ENCODE measurements at regions not wholly inside any gene's neighbourhood (a gene's known extent, or its start where the extent isn't known, plus 50 kb on each side); places are given as distances from the start of the nearest gene placed in this dataset.

DNA sequence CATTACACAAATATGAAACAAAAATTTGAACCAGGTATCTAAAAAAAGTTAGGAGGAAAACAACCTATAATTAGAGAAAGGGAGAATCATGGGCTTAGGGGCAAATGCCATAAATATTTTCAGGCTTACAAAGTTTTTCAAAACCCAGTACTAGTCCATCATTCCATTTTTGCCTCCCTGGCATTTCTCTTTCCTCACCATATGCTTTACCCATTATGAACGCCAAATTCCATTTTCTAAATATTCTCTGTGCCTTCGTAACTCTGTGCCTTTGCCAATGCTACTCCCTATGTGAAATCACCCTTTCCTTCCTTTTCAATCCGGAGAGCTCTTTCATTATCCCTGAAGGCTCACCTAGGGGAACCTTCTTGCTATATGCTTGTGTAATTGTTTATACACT, 434.1 kb downstream of the ZSWIM6 start:
- Mint-ChIP-seq H3K27me3 (no peaks in the 10 kb centered on the region), H3K27ac (no peak overlapping the region), H3K9me3 (peaks cover 20% of the 10 kb centered on the region), H3K36me3 (ENCODE audit: low read depth) (no peaks in the 10 kb centered on the region), H3K4me3 (no peak overlapping the region), H3K4me1 (ENCODE audit: low read depth) (no peaks in the 10 kb centered on the region)
- intact Hi-C loops (cut with micrococcal nuclease): no loop called here

DNA sequence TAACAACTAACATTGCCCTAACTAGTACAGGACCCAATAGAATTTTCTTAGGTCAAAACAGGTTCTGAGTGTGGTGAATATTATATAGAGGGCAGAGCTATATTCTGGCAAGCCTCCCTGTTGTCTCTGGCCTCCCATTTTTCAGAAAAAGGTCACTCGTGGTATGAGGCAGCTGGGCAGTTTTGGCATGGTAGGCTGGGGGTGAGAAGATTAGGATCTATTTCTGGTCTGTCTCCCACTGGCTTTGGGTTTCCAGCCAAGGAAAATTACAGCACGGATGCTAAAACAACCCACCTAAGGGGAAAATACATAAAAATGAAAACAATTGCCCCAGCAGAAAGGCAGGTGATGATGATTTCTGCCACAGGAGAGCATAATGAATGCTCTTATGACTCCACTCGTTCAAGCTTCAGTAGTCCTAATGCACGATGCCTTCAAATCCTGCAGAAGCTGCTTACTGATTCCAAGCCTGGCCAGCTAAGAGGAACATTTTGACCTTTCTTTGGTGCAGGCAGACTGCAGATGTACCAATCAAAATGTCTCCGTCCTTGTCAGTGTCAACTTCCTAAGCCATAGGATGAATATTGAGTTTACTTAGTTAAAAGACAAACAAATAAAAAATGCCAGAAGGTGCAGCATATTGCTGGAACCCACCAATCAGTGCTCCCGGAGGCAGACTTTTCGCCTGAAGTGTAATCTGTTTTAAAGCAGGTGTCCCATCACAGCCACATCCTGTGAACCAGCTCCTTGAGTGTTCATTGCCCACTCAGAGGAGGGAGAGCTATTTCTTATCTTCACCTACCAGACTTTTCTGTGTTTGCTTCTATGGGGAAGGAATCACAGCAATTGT, 435.4 kb downstream of the ZSWIM6 start:
- Mint-ChIP-seq H3K9me3 (peaks cover 10% of the 10 kb centered on the region), H3K27ac (no peak overlapping the region), H3K27me3 (no peaks in the 10 kb centered on the region), H3K36me3 (ENCODE audit: low read depth) (no peaks in the 10 kb centered on the region), H3K4me3 (no peak overlapping the region), H3K4me1 (ENCODE audit: low read depth) (no peaks in the 10 kb centered on the region)
- intact Hi-C loops (cut with micrococcal nuclease): no loop called here

- no peaks in the 10 kb centered on the region for H3K27me3 Mint-ChIP-seq
- no peaks in the 10 kb centered on the region for H3K4me1 Mint-ChIP-seq (ENCODE audit: low read depth)
- no peak overlapping the region for H3K27ac Mint-ChIP-seq
- H3K36me3 Mint-ChIP-seq (ENCODE audit: low read depth): no peaks in the 10 kb centered on the region
- H3K9me3 Mint-ChIP-seq: peaks cover 9% of the 10 kb centered on the region
- intact Hi-C loops (cut with micrococcal nuclease): no loop called here
- H3K4me3 Mint-ChIP-seq: no peak overlapping the region
Measured at GRCh38 chr5:61768692-61769281, 436.7 kb downstream of the ZSWIM6 start.

DNA sequence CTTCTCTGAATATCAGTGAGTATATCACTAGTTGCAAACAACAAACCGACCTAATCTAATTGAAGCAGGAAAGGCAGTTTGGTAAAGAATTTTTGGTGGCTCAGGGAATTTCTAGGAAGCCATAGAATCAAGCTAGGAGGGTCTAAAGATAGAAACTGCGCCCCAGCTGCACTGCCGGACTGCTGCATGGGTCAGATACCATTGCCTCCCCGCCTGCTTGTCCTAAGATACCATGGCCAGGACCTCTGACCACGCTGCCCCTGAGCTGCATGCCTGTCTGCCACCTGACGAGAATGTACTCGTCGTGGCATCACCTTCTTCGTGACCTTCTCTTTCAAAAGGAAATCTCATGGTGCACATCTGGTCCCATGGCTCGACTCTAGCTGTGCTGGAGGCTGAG, 439.0 kb downstream of the ZSWIM6 start:
- Mint-ChIP-seq H3K27ac (no peak overlapping the region), H3K4me3 (no peak overlapping the region), H3K9me3 (no peaks in the 10 kb centered on the region), H3K36me3 (ENCODE audit: low read depth) (no peaks in the 10 kb centered on the region), H3K27me3 (peaks cover 2% of the 10 kb centered on the region), H3K4me1 (ENCODE audit: low read depth) (no peaks in the 10 kb centered on the region)
- intact Hi-C loops (cut with micrococcal nuclease): no loop called here

GRCh38 chr5:61771808-61772207, 439.8 kb downstream of the ZSWIM6 start:
- intact Hi-C loops (cut with micrococcal nuclease): no loop called here
- H3K4me3 Mint-ChIP-seq: no peak overlapping the region
- no peaks in the 10 kb centered on the region for H3K4me1 Mint-ChIP-seq (ENCODE audit: low read depth)
- H3K36me3 Mint-ChIP-seq (ENCODE audit: low read depth): no peaks in the 10 kb centered on the region
- peaks cover 2% of the 10 kb centered on the region for H3K27me3 Mint-ChIP-seq
- H3K27ac Mint-ChIP-seq: no peak overlapping the region
- no peaks in the 10 kb centered on the region for H3K9me3 Mint-ChIP-seq

GRCh38 chr5:61775901-61776300, 443.8 kb downstream of the ZSWIM6 start:
- Mint-ChIP-seq H3K36me3 (ENCODE audit: low read depth) (no peaks in the 10 kb centered on the region), H3K4me1 (ENCODE audit: low read depth) (no peaks in the 10 kb centered on the region), H3K9me3 (no peaks in the 10 kb centered on the region), H3K27ac (no peak overlapping the region), H3K27me3 (peaks cover 5% of the 10 kb centered on the region), H3K4me3 (no peak overlapping the region)
- intact Hi-C loops (cut with micrococcal nuclease): no loop called here

- Mint-ChIP-seq H3K9me3 (no peaks in the 10 kb centered on the region), H3K4me1 (ENCODE audit: low read depth) (no peaks in the 10 kb centered on the region), H3K4me3 (no peak overlapping the region), H3K27me3 (peaks cover 5% of the 10 kb centered on the region), H3K27ac (no peak overlapping the region), H3K36me3 (ENCODE audit: low read depth) (no peaks in the 10 kb centered on the region)
- intact Hi-C loops (cut with micrococcal nuclease): no loop called here
Measured at GRCh38 chr5:61777292-61777691, 445.2 kb downstream of the ZSWIM6 start.

DNA sequence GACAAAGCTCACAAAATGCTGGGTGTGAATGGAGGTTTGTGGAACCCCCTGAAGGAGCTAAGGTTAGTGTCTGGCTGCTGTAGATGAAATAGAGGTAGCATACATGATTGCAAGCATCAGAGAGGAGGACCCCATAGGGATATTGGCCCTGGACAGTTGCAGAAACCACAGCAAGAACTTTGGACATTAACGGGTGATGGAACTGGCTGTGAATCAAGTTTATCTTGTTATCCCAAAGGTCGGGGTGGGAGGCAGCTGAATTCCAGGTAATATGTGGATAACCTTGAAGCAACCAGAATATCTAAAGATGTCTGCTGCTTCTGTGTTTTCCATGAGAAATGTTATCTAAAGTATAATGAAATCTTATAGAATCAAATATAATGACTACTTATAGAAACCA, 447.7 kb downstream of the ZSWIM6 start:
- Mint-ChIP-seq H3K4me1 (ENCODE audit: low read depth) (no peaks in the 10 kb centered on the region), H3K27me3 (peaks cover 5% of the 10 kb centered on the region), H3K27ac (no peak overlapping the region), H3K9me3 (no peaks in the 10 kb centered on the region), H3K4me3 (no peak overlapping the region), H3K36me3 (ENCODE audit: low read depth) (no peaks in the 10 kb centered on the region)
- intact Hi-C loops (cut with micrococcal nuclease): no loop called here

- intact Hi-C loops (cut with micrococcal nuclease): no loop called here
- no peaks in the 10 kb centered on the region for H3K9me3 Mint-ChIP-seq
- H3K27me3 Mint-ChIP-seq: peaks cover 2% of the 10 kb centered on the region
- H3K4me1 Mint-ChIP-seq (ENCODE audit: low read depth): no peaks in the 10 kb centered on the region
- no peak overlapping the region for H3K27ac Mint-ChIP-seq
- H3K36me3 Mint-ChIP-seq (ENCODE audit: low read depth): no peaks in the 10 kb centered on the region
- no peak overlapping the region for H3K4me3 Mint-ChIP-seq
Measured at GRCh38 chr5:61783481-61783880, 451.4 kb downstream of the ZSWIM6 start.

- intact Hi-C loops (cut with micrococcal nuclease): no loop called here
- H3K4me3 Mint-ChIP-seq: no peak overlapping the region
- H3K27me3 Mint-ChIP-seq: no peaks in the 10 kb centered on the region
- H3K36me3 Mint-ChIP-seq (ENCODE audit: low read depth): no peaks in the 10 kb centered on the region
- no peaks in the 10 kb centered on the region for H3K4me1 Mint-ChIP-seq (ENCODE audit: low read depth)
- H3K27ac Mint-ChIP-seq: no peak overlapping the region
- H3K9me3 Mint-ChIP-seq: no peaks in the 10 kb centered on the region
Measured at GRCh38 chr5:61784341-61784740, 452.3 kb downstream of the ZSWIM6 start.

DNA sequence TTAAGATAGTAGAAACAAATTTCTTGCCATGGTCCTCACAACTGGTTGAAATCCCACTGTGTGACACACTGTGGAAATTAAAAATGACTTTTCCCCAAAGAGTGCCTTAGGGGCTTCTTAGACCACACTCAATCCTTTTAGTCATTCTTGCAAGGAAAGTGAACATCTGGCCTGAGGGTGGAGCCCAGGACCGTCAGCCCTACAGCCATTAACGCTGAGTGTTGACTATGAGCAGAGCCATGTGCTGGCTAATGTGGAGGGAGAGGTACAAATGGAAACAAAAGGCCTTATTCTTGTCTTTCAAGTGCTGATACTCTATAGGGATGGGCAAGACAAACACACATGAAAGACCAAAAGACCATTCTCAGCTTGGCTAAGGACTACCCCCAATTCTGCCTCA, 456.5 kb downstream of the ZSWIM6 start:
- no peaks in the 10 kb centered on the region for H3K9me3 Mint-ChIP-seq
- H3K27me3 Mint-ChIP-seq: peaks cover 2% of the 10 kb centered on the region
- H3K4me1 Mint-ChIP-seq (ENCODE audit: low read depth): no peaks in the 10 kb centered on the region
- no peak overlapping the region for H3K27ac Mint-ChIP-seq
- H3K4me3 Mint-ChIP-seq: no peak overlapping the region
- no peaks in the 10 kb centered on the region for H3K36me3 Mint-ChIP-seq (ENCODE audit: low read depth)
- intact Hi-C loops (cut with micrococcal nuclease): no loop called here

- no peak overlapping the region for H3K27ac Mint-ChIP-seq
- intact Hi-C loops (cut with micrococcal nuclease): loop anchor here (10.0 kb wide), 1 partner anchor 405 kb away; no protein-coding TSS in a partner anchor
- no peaks in the 10 kb centered on the region for H3K4me1 Mint-ChIP-seq (ENCODE audit: low read depth)
- H3K27me3 Mint-ChIP-seq: peaks cover 2% of the 10 kb centered on the region
- no peaks in the 10 kb centered on the region for H3K36me3 Mint-ChIP-seq (ENCODE audit: low read depth)
- no peaks in the 10 kb centered on the region for H3K9me3 Mint-ChIP-seq
- no peak overlapping the region for H3K4me3 Mint-ChIP-seq
Measured at GRCh38 chr5:61790007-61790406, 457.9 kb downstream of the ZSWIM6 start.

DNA sequence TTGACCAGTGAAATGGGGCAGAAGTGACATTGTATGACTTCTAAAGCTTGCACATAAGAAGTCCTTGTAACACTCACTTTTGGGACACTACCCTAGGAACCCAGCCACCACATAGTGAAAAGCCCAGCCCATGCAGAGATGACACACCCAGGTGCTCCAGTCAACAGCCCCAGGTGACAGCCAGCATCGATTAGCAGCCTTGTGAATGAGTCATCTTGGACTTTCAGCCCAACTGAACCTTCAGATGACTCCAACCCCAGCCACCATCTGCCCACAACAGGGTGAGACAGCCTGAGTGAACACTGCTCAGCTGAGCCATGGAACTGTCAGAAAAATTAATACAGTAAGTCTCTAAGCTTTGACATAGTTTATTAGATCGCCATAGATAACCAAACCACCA, 458.6 kb downstream of the ZSWIM6 start:
- Mint-ChIP-seq H3K36me3 (ENCODE audit: low read depth) (no peaks in the 10 kb centered on the region), H3K27me3 (peaks cover 2% of the 10 kb centered on the region), H3K4me3 (no peak overlapping the region), H3K9me3 (no peaks in the 10 kb centered on the region), H3K4me1 (ENCODE audit: low read depth) (no peaks in the 10 kb centered on the region), H3K27ac (no peak overlapping the region)
- intact Hi-C loops (cut with micrococcal nuclease): loop anchor here (10.0 kb wide), 1 partner anchor 406 kb away; no protein-coding TSS in a partner anchor

GRCh38 chr5:61796773-61797172, 464.7 kb downstream of the ZSWIM6 start:
- H3K9me3 Mint-ChIP-seq: no peaks in the 10 kb centered on the region
- H3K4me3 Mint-ChIP-seq: no peak overlapping the region
- intact Hi-C loops (cut with micrococcal nuclease): loop anchor here (10.0 kb wide), 1 partner anchor 412 kb away; no protein-coding TSS in a partner anchor
- H3K36me3 Mint-ChIP-seq (ENCODE audit: low read depth): no peaks in the 10 kb centered on the region
- H3K27me3 Mint-ChIP-seq: peaks cover under 1% of the 10 kb centered on the region
- H3K4me1 Mint-ChIP-seq (ENCODE audit: low read depth): no peaks in the 10 kb centered on the region
- no peak overlapping the region for H3K27ac Mint-ChIP-seq

Measured in dendritic cell treated with granulocyte-macrophage colony-stimulating factor and Interleukin-4, amounts not matched to agents 40 ng/mL and 50 ng/mL, for 4 days (primary cell).